NCI-H345 (cell line): ENCODE measurements at regions not wholly inside any gene's neighbourhood (a gene's known extent, or its start where the extent isn't known, plus 50 kb on each side); places are given as distances from the start of the nearest gene placed in this dataset.

ENCODE experiments used
- DNase-seq: peaks from one replicate; lab custom pipeline; 2025; lab: John Stamatoyannopoulos, UW

DNA sequence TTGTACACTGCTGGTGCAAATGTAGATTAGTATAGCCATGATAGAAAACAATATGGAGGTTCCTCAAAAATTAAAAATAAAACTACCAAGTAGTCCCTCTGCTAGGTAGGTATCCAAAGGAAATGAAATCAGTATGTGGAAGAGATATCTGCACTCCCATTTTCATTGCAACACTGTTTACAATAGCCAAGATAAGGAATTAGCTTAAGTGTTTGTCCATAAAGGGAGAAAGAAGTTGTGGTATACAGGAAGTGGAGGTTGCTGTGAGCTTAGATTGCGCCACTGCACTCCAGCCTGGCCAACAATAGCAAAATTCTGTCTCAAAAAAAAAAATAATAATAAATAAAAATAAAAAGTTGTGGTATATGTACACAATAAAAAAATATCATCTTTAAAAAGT is 325.0 kb upstream of the EMCN start:
- DNase-seq = no peak

DNA sequence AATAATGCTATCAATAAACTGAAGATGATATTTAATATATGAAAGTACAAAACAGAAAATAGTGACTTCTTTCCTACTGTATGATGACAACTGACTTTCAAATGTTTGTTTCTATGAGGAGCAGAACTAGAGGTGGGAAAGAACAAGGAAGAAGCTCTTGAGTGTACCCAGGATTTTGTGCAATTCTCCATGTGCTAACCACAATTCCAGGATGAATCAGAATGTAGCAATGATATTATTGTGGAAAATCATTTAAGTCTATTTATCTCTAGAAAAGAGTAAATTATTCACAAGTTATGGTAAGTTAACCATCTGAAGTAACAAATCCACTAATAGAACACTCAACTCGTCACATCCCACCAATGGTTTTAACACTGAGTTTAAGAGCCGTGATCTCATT is 324.1 kb upstream of the EMCN start:
- no peak for DNase-seq

- no peak for DNase-seq
These were observed 321.9 kb upstream of the EMCN start for GRCh38 chr4:100839712-100840111.

- no peak for DNase-seq
These were observed 320.5 kb upstream of the EMCN start for GRCh38 chr4:100838286-100838685.

DNA sequence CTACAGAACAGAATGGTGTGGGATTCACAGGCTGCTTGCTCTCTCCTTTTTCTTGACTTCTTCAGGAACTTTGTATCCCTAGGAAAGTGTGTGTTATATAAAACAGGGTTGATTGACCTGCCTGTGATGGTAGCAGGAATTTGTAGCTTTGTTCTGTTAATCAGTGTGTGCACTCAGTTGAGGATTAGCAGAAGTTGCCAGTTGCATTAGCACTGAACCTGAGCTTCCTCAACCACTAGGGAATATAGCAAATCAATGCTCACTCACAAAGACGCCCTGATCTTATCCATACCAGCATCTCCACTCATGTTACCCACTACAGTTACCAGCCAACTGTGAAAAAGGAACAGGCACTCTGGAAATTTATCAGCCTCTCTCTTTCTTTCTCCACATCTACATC is 319.1 kb upstream of the EMCN start:
- DNase-seq = peak; percentile 35

GRCh38 chr4:100834616-100835015 is 316.8 kb upstream of the EMCN start:
- no peak for DNase-seq

DNA sequence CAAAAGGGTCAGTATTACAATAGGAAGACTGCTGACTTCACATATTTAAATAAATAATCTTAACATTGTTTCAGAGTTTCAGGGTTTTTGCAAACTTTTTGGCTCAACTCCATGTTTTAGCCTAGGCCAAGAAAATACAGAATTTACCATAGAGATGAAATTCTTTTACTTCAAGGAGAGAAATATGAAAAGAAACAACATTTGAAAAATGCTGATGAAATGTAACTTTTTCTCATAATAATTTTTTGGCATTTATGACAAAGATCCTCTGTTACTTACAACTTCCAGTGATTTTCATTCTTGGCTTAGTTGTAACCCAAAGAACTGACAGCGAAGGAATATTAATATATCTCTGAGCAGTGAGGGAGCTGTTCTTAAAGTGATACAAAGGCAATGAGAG is 316.1 kb upstream of the EMCN start:
- DNase-seq = no peak

- no peak for DNase-seq
These were observed 311.3 kb upstream of the EMCN start for GRCh38 chr4:100828986-100829685.

DNA sequence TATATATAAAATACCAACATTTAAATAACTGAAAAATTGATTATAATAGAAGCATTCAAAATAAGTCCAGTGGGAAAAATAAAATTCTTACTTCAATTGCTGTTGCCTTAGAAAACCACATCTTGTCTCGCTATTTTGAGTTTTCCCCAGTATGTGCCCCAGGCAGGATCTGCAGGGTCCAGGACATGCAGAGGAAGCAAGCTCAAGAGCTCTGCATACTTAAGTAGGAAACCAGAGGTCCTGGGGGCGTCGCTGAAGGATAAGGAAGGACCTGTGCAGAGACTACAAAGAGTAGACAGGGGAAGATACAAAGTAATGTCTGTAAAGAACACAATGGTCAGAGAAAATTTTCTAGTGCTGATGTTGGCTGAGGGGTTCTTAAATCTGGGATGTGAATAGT is 310.5 kb upstream of the EMCN start:
- no peak for DNase-seq

GRCh38 chr4:100827756-100828155 is 309.9 kb upstream of the EMCN start:
- DNase-seq = no peak

DNA sequence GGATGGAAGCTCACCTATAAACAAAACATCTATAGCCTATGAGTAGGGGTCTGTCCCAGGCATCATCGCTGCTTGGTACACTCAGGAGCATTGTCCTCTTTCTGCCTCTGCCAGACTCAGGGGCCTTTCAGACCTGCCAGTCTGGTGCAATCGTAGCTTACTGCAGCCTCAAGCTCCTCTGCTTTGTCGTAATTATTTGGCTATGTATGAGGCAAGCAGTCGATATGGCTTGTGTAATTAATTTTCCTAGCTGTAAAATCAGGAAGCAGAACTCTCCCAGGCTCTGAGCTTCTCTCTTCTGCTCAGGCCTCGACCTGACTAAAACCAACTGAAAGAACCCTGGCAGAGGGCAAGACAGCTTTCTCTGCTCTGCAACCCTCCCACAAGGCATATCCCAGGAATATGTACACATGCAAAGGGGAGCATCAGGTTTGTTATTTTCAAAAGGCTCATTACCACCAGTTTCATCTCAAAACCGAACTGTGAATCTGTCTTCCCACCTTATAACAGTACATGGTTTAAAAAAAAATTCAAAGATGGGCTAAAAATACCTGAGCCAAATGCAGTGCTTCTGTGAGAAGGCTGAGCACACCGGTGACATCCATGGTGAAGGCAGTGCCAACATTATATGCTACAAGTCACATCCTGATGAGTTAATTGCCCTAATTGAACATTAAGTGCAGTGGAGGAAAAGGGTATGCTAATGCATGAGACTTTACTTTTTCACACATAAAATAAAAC is 309.2 kb upstream of the EMCN start:
- no peak for DNase-seq

- no peak for DNase-seq
These were observed 308.2 kb upstream of the EMCN start for GRCh38 chr4:100826067-100826466.

GRCh38 chr4:100823993-100824323 is 306.1 kb upstream of the EMCN start:
- DNase-seq = no peak

GRCh38 chr4:100823066-100823992 is 305.5 kb upstream of the EMCN start:
- peak; percentile 24 for DNase-seq

DNA sequence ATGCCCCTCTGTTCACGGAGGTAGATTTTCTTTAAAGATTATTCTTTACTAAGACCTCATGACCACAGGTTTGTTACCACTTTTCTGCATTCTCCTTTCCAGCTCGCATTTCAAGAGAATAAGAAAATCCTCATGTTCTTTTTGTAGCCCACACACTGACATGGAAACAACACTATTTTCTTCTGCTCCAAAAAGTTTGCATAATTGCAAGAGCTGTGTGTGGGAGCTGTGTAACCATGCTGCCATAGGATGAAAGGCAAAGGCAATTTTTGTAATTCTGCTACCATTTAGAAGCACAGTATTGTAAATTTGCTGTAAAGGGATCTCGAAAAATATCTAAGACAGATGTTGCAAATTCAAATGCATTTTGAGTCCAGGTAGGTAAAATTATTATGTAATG is 302.4 kb upstream of the EMCN start:
- DNase-seq = no peak

DNA sequence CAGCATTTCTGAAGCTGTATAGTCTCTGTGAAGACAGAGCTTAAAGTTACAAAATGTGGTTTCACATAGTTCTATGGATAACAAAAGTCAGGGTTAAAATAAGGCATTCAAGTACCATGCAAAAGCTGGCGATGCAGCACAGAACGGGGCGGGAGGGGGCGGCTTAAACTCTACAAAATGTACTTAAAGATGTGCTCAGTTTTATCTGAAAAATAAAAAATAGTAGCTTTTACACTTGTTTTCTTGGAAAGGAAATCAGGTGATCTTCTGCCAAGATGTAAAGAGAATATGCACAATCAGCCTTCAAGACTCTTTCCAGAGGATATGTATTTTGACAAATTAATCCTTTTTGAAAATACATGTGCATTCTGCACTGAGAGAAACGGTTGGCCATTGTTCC is 301.7 kb upstream of the EMCN start:
- DNase-seq = no peak

DNA sequence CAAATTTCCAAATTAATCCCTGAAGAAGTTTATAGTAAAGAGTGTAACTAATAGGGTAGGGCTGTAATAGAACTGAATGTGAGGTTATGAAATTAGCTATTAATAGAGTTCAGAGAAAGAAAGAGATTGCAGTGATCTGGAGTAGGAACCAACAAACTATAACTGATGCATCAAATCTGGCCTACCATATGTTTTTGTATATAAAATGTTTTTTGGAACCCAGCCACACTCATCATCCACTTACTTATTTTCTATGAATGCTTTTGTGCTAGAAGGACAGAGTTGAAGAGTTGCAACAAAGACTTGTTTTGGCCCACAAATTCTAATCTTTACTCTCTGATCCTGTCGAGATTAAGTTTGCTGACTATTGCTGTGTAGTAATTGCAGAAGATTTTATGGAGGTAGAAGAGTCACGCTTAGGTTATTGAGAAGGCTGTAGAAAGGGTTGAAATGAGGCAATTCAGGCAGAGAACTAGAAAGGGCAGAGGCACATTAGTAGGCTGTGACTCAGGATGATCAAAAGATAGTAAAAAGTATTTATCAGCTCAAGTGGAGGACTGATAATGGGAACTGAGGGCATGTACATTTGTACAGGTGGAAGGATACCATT is 298.7 kb upstream of the EMCN start:
- no peak for DNase-seq

DNA sequence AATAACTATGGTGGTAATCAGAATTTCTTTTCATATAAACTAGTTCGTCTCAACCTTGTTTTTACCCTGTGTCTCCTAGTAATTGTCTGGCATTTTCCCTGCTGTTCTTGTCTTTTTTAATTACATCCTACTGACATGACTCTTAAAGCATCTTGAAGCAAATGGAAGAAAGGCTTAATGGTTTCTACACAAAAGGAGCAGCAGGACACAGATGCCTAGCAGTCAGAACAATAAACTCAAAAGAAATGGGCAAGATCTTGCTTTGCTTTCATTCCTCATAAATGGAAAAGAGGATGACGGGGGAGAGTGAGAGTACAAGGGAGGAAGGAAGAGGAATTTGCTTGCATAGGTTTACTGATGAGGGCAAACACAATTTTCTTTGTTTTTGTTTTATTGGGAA is 293.2 kb upstream of the EMCN start:
- DNase-seq = no peak

DNA sequence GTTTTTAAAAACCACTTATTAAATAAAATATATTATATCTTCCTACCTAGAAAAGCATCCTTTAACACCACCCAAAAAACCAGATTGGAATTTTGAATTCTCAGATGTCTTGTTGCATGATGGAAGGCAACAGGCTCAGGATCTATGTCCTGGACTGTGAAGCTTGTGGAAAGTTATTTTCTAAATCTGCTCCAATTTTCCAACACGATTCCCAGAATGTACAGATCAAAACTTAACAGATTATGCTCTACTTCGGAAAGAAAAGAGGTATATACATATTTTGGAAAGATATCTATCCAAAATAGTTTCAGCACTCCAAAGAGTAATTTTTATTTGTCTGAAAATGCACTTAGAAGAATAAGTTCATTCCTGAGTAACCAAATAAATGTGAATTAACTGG is 291.7 kb upstream of the EMCN start:
- DNase-seq = no peak

DNA sequence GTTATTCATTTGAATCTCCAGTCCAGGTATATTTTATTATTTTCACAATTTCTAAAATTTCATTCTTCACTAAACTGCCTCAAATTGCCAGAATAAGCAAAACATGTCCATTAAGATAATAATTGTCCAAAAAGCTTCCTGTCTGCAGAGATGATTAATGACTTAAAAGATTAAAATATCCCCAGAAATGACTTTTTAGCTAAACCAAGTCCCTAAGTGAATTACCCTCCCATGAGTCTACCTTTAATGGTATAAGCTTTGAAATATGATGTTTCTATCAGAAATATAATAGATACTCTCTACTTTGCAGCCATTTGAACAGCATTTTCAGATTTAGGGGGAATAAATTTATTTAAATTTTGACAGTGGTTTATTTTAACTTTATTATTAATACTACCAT is 289.2 kb upstream of the EMCN start:
- DNase-seq = no peak

DNA sequence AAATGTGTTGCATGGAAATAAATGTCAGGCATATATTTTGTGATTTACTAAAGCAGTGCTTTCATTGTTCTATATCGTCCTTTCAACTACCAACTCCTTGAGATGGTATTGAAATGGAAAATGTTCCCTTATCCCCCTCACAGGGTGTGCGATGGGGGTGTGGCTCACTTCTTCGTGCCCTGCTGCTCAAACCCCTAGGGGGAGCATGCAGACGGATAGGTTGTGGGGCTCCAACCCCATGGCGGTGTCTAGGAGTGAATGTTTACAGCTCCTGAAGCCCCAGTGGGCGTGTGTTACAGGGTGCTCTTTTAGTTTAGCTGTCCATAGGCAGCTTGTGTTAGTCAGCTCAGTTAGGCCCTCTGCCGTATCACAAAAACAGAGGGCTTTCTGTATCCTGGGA is 287.7 kb upstream of the EMCN start:
- DNase-seq = no peak

- no peak for DNase-seq
These were observed 286.9 kb upstream of the EMCN start for GRCh38 chr4:100804576-100805360.
